Left lung (tissue), 4 donors: ENCODE measurements at regions not wholly inside any gene's neighbourhood (a gene's known extent, or its start where the extent isn't known, plus 50 kb on each side); places are given as distances from the start of the nearest gene placed in this dataset.

Experiments
- ATAC-seq: fragments of 200-7000 bp; cut with Tn5 transposase; one replicate; pipeline ENCODE4 v1.9.1; 2020; ENCODE audit warnings: moderate library complexity
- DNase-seq, 4 donors: peaks; one replicate each; pipeline ENCODE4 v3.0.0-alpha.2; 2013 to 2020
- H3K27ac ChIP-seq, 2 donors: fragments of 200-600 bp; sonication (generic) in 1 of 2; one replicate each; pipeline versions ENCODE4 v1.5.0 to v1.8.0; 2020 to 2021
- H3K27me3 ChIP-seq, 2 donors: fragments of 200-600 bp; sonication (generic) in 1 of 2; one replicate each; pipeline versions ENCODE4 v1.5.0 to v1.8.0; 2020 to 2021
- H3K36me3 ChIP-seq, 2 donors: fragments of 200-600 bp; sonication (generic) in 1 of 2; one replicate each; pipeline versions ENCODE4 v1.5.0 to v1.8.0; 2020 to 2021
- H3K4me1 ChIP-seq, 2 donors: fragments of 200-600 bp; one replicate each; pipeline ENCODE4 v1.8.0; 2021
- H3K4me3 ChIP-seq, 2 donors: fragments of 200-600 bp; sonication (generic) in 1 of 2; one replicate each; pipeline versions ENCODE4 v1.5.0 to v1.8.0; 2020 to 2021; ENCODE audit warnings: mild to moderate bottlenecking in 1 of 2
- H3K9me3 ChIP-seq, 2 donors: fragments of 200-600 bp; sonication (generic) in 1 of 2; one replicate each; pipeline versions ENCODE4 v1.5.0 to v1.8.0; 2020 to 2021
- intact Hi-C, 2 donors: fragments of 100-400 bp; cut with DNase I; formaldehyde crosslinking; loops; one replicate each; pipeline versions ENCODE4 v1.11.2 to v1.14.2; 2022
- TF ChIP-seq, protein P1 (sequence below), 2 donors: fragments of 200-600 bp; sonication (generic) in 1 of 2; IDR thresholded peaks; one replicate each; pipeline versions ENCODE4 v1.5.0 to v1.8.0; 2021; ENCODE audit warnings: antibody characterized with exemption in 2 of 2
- donor health status: DM: no; HTN: yes; CAD: no.
- donor health status: DM: no; HTN: no; CAD: no.

DNA sequence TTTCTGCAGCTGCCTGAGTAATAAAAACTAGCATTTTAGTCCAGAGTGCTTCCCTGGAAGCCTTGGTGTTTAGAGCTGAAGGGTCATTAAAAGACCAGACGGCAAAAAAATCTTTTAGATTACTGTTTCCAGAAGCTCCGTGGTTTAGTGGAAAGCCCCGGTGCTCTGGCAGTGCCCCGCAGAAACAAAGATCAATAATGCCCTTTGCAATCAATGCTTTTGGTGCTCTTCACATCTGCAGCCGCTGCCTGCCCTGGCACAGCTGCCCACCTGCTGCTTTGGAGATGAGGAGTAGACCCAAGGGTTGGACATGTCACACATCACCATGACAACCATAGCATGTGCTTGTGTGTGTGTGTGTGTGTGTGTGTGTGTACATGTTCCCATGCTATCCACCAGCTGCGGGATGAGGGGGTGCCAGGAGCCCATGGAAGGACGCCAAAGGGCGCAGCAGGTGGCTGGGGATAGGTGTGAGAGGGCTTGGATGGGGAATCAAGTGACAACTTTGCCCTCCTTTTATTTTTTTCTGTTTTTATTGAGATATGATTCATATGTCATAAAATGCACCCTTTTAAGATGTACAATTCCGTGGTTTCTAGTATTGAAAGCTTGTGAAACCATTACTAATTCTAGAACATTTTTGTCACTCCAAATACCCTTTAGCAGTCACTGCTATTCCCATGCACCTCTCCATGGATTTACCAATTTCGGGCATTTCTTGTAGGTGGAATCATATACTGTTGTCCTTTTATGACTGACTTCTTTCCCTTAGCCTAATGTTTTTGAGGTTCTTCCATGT, 75.7 kb upstream of the KLHL25 start:
- no peak for DNase-seq

GRCh38 chr15:85871545-85871944, 76.8 kb upstream of the KLHL25 start:
- TF ChIP-seq, protein P1, sequence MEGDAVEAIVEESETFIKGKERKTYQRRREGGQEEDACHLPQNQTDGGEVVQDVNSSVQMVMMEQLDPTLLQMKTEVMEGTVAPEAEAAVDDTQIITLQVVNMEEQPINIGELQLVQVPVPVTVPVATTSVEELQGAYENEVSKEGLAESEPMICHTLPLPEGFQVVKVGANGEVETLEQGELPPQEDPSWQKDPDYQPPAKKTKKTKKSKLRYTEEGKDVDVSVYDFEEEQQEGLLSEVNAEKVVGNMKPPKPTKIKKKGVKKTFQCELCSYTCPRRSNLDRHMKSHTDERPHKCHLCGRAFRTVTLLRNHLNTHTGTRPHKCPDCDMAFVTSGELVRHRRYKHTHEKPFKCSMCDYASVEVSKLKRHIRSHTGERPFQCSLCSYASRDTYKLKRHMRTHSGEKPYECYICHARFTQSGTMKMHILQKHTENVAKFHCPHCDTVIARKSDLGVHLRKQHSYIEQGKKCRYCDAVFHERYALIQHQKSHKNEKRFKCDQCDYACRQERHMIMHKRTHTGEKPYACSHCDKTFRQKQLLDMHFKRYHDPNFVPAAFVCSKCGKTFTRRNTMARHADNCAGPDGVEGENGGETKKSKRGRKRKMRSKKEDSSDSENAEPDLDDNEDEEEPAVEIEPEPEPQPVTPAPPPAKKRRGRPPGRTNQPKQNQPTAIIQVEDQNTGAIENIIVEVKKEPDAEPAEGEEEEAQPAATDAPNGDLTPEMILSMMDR (IDR thresholded peaks at IDR 0.05): no peak
- Histone ChIP-seq H3K27me3 (peaks cover 0 to 43% of the 10 kb centered on the region in 2 donors), H3K27ac (no peak overlapping the region), H3K4me1 (no peaks in the 10 kb centered on the region), H3K9me3 (no peaks in the 10 kb centered on the region), H3K36me3 (no peaks in the 10 kb centered on the region), H3K4me3 (no peak overlapping the region)
- no peak for ATAC-seq
- no peak for DNase-seq
- intact Hi-C loops: no loop called here

More for the DNA sequence above, 75.7 kb upstream of the KLHL25 start:
- H3K27me3 ChIP-seq: peaks cover 0 to 36% of the 10 kb centered on the region in 2 donors
- no peaks in the 10 kb centered on the region for H3K4me1 ChIP-seq
- intact Hi-C loops: no loop called here
- no peak overlapping the region for H3K27ac ChIP-seq
- H3K4me3 ChIP-seq: no peak overlapping the region
- TF ChIP-seq, protein P1 (IDR thresholded peaks at IDR 0.05): no peak
- ATAC-seq: no peak
- H3K36me3 ChIP-seq: no peaks in the 10 kb centered on the region
- no peaks in the 10 kb centered on the region for H3K9me3 ChIP-seq

DNA sequence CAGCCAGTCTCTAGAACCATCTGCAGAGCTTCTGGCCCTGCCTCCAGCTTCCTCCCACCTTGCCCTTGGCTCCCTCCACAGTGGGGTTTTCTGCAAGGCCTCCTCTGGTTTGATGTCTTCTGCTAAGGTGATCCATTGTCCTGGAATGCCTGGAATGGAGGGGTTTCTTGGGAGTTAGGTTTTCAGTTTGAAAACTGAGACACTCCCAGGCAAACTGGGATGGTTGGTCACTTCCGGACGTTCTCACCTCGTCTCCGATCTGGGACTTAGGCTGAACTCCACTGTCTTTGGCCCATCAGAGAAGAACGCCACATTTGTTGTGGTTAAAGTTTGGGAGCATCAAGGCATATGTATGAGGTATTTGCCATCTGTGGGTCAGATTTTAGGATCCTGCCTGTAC, 77.4 kb upstream of the KLHL25 start:
- TF ChIP-seq, protein P1 (IDR thresholded peaks at IDR 0.05): no peak
- intact Hi-C loops: no loop called here
- H3K36me3 ChIP-seq: no peaks in the 10 kb centered on the region
- ATAC-seq (no peak), DNase-seq (no peak)
- no peaks in the 10 kb centered on the region for H3K4me1 ChIP-seq
- no peak overlapping the region for H3K4me3 ChIP-seq
- H3K27ac ChIP-seq: no peak overlapping the region
- no peaks in the 10 kb centered on the region for H3K9me3 ChIP-seq
- H3K27me3 ChIP-seq: peaks cover 0 to 49% of the 10 kb centered on the region in 2 donors

DNA sequence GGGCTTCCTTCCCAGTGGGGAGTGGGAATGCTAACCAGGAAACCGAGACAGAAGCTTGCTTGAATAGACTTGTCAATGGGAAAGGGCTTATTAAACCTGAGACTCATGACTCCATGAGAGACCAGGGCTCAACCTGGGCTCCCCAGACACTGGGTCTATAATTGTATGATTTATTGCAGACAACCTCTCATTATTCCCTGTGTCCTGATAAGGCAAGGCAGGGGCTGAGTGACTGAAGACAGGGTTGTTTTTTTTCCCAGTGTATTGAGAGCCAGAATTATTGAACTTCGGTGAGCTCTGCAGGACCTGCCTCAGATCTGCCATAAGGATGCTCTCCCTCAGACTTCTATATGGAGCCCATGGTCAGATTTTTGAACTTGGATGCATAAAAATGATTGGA, 79.5 kb upstream of the KLHL25 start:
- H3K9me3 ChIP-seq: no peaks in the 10 kb centered on the region

GRCh38 chr15:85875756-85876155, 81.0 kb upstream of the KLHL25 start:
- H3K36me3 ChIP-seq: no peaks in the 10 kb centered on the region
- H3K9me3 ChIP-seq: no peaks in the 10 kb centered on the region
- TF ChIP-seq, protein P1 (IDR thresholded peaks at IDR 0.05): no peak
- no peak overlapping the region for H3K4me3 ChIP-seq
- intact Hi-C loops: no loop called here
- DNase-seq (peak in 1 of 4 donors; percentile 16), ATAC-seq (peak; percentile 90)
- peaks cover 0 to 67% of the 10 kb centered on the region in 2 donors for H3K27me3 ChIP-seq
- no peaks in the 10 kb centered on the region for H3K4me1 ChIP-seq
- no peak overlapping the region for H3K27ac ChIP-seq

More for the DNA sequence above, 79.5 kb upstream of the KLHL25 start:
- ATAC-seq (no peak), DNase-seq (no peak)
- intact Hi-C loops: no loop called here
- H3K27me3 ChIP-seq: peaks cover 0 to 61% of the 10 kb centered on the region in 2 donors
- TF ChIP-seq, protein P1 (IDR thresholded peaks at IDR 0.05): no peak
- no peak overlapping the region for H3K27ac ChIP-seq
- H3K4me3 ChIP-seq: no peak overlapping the region
- H3K4me1 ChIP-seq: no peaks in the 10 kb centered on the region
- no peaks in the 10 kb centered on the region for H3K36me3 ChIP-seq
